H1 (cell line): ENCODE measurements at regions not wholly inside any gene's neighbourhood (a gene's known extent, or its start where the extent isn't known, plus 50 kb on each side); places are given as distances from the start of the nearest gene placed in this dataset.

Experiments used
- CTCF ChIA-PET: fragments of 300-600 bp; sonication (Branson Sonifier 250); formaldehyde crosslinking; loops from one replicate; lab custom pipeline; 2021; ENCODE audit not compliant: partially characterized antibody; lab: Charles Lee
- POLR2A ChIA-PET: fragments of 300-600 bp; sonication (Branson Sonifier 250); formaldehyde crosslinking; loops from one replicate; lab custom pipeline; 2021; ENCODE audit warnings: inconsistent platforms; ENCODE audit not compliant: partially characterized antibody; lab: Charles Lee
- DNase-seq, 2 experiments: peaks; one replicate each; pipeline versions ENCODE4 v3.0.0 to v3.0.0-alpha.2; 2010 to 2022; ENCODE audit warnings: low spot score in 2 of 2, low read depth in 1 of 2, mixed read lengths in 1 of 2
- FAIRE-seq: peaks from 2 replicates; lab custom pipeline; 2011; peaks lifted over from hg19 to GRCh38; lab: Jason Lieb, UNC
- H2AFZ ChIP-seq: 2 replicates; pipeline ENCODE4 v1.8.1; 2012; ENCODE audit warnings: low read length, inconsistent platforms
- H2AK5ac ChIP-seq: 2 replicates; pipeline ENCODE4 v1.6.1; 2013; ENCODE audit warnings: low read depth, low read length
- H2BK120ac ChIP-seq: replicated peaks from 2 replicates; pipeline ENCODE3; 2013; ENCODE audit warnings: low read depth, low read length, inconsistent platforms
- H2BK12ac ChIP-seq: 2 replicates; pipeline ENCODE4 v1.6.1; 2013; ENCODE audit warnings: low read depth, low read length
- H2BK15ac ChIP-seq: 2 replicates; pipeline ENCODE4 v1.6.1; 2013; ENCODE audit warnings: low read length
- H2BK20ac ChIP-seq: 2 replicates; pipeline ENCODE4 v1.6.1; 2013; ENCODE audit warnings: low read length
- H2BK5ac ChIP-seq: 2 replicates; pipeline ENCODE4 v1.6.1; 2013; ENCODE audit warnings: low read depth, low read length
- H3K14ac ChIP-seq: 2 replicates; pipeline ENCODE4 v1.6.1; 2013; ENCODE audit warnings: inconsistent platforms; ENCODE audit not compliant: insufficient read length
- H3K18ac ChIP-seq: 2 replicates; pipeline ENCODE4 v1.6.1; 2013; ENCODE audit warnings: low read length; ENCODE audit errors: extremely low read depth
- H3K23ac ChIP-seq: 2 replicates; pipeline ENCODE4 v1.6.1; 2013; ENCODE audit warnings: inconsistent platforms; ENCODE audit not compliant: insufficient read length
- H3K23me2 ChIP-seq: 2 replicates; pipeline ENCODE4 v1.6.1; 2013; ENCODE audit warnings: low read depth, low read length
- H3K27ac ChIP-seq: 2 replicates; pipeline ENCODE4 v1.6.1; 2011; ENCODE audit warnings: low read depth, low read length, inconsistent platforms
- H3K27me3 ChIP-seq, 4 experiments: replicated peaks in 1 of 4; 1 replicate in 1 of 4; 2 replicates in 3 of 4; pipeline versions ENCODE4 v1.6.1 to v1.8.1; 2011 to 2013; ENCODE audit warnings: low read length in 3 of 4, mild to moderate bottlenecking in 3 of 4, inconsistent platforms in 2 of 4, mixed read lengths in 2 of 4, moderate library complexity in 1 of 4; ENCODE audit not compliant: control insufficient read depth in 3 of 4, insufficient read depth in 3 of 4; ENCODE audit errors: extremely low read depth in 1 of 4
- H3K36me3 ChIP-seq, 4 experiments: 2 replicates each; pipeline versions ENCODE4 v1.6.1 to v1.8.1; 2011 to 2013; ENCODE audit warnings: mild to moderate bottlenecking in 4 of 4, low read length in 3 of 4, moderate library complexity in 2 of 4, control low read depth in 1 of 4, inconsistent platforms in 1 of 4; ENCODE audit not compliant: insufficient read depth in 4 of 4, control insufficient read depth in 2 of 4
- H3K4ac ChIP-seq: replicated peaks from 2 replicates; pipeline ENCODE3; 2013; ENCODE audit warnings: low read length, low read depth, mixed read lengths, inconsistent platforms; ENCODE audit not compliant: insufficient read length
- H3K4me1 ChIP-seq, 4 experiments: replicated peaks in 1 of 4; 1 replicate in 1 of 4; 2 replicates in 3 of 4; pipeline versions ENCODE4 v1.6.1 to v1.8.1; 2011 to 2013; ENCODE audit warnings: low read length in 3 of 4, inconsistent platforms in 2 of 4, mixed read lengths in 1 of 4; ENCODE audit not compliant: insufficient read depth in 4 of 4, control insufficient read depth in 3 of 4
- H3K4me2 ChIP-seq, 2 experiments: 2 replicates each; pipeline versions ENCODE4 v1.6.1 to v1.8.1; 2011 to 2013; ENCODE audit warnings: low read depth in 2 of 2, low read length in 2 of 2, control low read depth in 1 of 2, inconsistent platforms in 1 of 2, mild to moderate bottlenecking in 1 of 2; ENCODE audit not compliant: insufficient read depth in 1 of 2
- H3K4me3 ChIP-seq, 4 experiments: fragments of 200-600, 300-600 bp in 1 of 4; sonication (generic), shearing (Covaris generic), sonication (Bioruptor Twin) in 1 of 4; 2 replicates each; pipeline versions ENCODE4 v1.5.1 to v1.8.1; 2011 to 2016; ENCODE audit warnings: low read length in 4 of 4, low read depth in 3 of 4, control low read depth in 2 of 4, inconsistent platforms in 2 of 4, mild to moderate bottlenecking in 2 of 4, mixed read lengths in 1 of 4, moderate library complexity in 1 of 4; ENCODE audit not compliant: insufficient read depth in 2 of 4; ENCODE audit errors: extremely low read depth in 1 of 4
- H3K56ac ChIP-seq: replicated peaks from 2 replicates; pipeline ENCODE3; 2013; ENCODE audit warnings: low read depth, mild to moderate bottlenecking, mixed read lengths, low read length, inconsistent platforms; ENCODE audit not compliant: insufficient read length
- H3K79me1 ChIP-seq: 2 replicates; pipeline ENCODE4 v1.6.1; 2013; ENCODE audit warnings: low read depth, low read length, control low read depth
- H3K79me2 ChIP-seq, 2 experiments: 2 replicates each; pipeline versions ENCODE4 v1.6.1 to v1.8.1; 2012 to 2013; ENCODE audit warnings: low read length in 2 of 2, mild to moderate bottlenecking in 2 of 2, inconsistent platforms in 1 of 2; ENCODE audit not compliant: insufficient read depth in 2 of 2, control insufficient read depth in 1 of 2
- H3K9ac ChIP-seq, 4 experiments: replicated peaks in 1 of 4; 1 replicate in 1 of 4; 2 replicates in 3 of 4; pipeline versions ENCODE4 v1.6.1 to v1.8.1; 2011 to 2013; ENCODE audit warnings: low read depth in 3 of 4, low read length in 3 of 4, control low read depth in 2 of 4, mild to moderate bottlenecking in 2 of 4, moderate library complexity in 2 of 4, inconsistent platforms in 1 of 4; ENCODE audit errors: extremely low read depth in 1 of 4
- H3K9me3 ChIP-seq, 2 experiments: 2 replicates each; pipeline versions ENCODE4 v1.6.1 to v1.8.1; 2012 to 2013; ENCODE audit warnings: mild to moderate bottlenecking in 2 of 2, moderate library complexity in 2 of 2, control low read depth in 1 of 2, inconsistent platforms in 1 of 2, low read depth in 1 of 2, low read length in 1 of 2, mixed read lengths in 1 of 2; ENCODE audit not compliant: insufficient read depth in 2 of 2
- H4K20me1 ChIP-seq, 2 experiments: replicated peaks in 1 of 2; 2 replicates each; pipeline versions ENCODE3 to v1.8.1; 2011 to 2013; ENCODE audit warnings: inconsistent platforms in 2 of 2, low read length in 2 of 2, mild to moderate bottlenecking in 1 of 2; ENCODE audit not compliant: insufficient read depth in 2 of 2, control insufficient read depth in 1 of 2
- H4K5ac ChIP-seq: 2 replicates; pipeline ENCODE4 v1.6.1; 2013; ENCODE audit warnings: low read length, low read depth, mixed read lengths, inconsistent platforms; ENCODE audit not compliant: insufficient read length
- H4K8ac ChIP-seq: 2 replicates; pipeline ENCODE4 v1.8.0; 2013; ENCODE audit warnings: mild to moderate bottlenecking, moderate library complexity, low read length, inconsistent platforms; ENCODE audit not compliant: insufficient read depth; ENCODE audit errors: extremely low read depth
- H4K91ac ChIP-seq: replicated peaks from 2 replicates; pipeline ENCODE3; 2013; ENCODE audit warnings: low read length, mixed read lengths, inconsistent platforms; ENCODE audit not compliant: insufficient read length
- GTF2F1 ChIP-seq: IDR thresholded peaks from 2 replicates; pipeline ENCODE4 v1.6.1; 2012; ENCODE audit warnings: low read depth, low read length, improper control_type of control experiment, borderline replicate concordance
- ZNF274 ChIP-seq: IDR thresholded peaks from 2 replicates; pipeline ENCODE4 v1.7.0; 2012; ENCODE audit warnings: low read length, borderline replicate concordance; ENCODE audit errors: extremely low read depth
- WGBS, 2 experiments: shearing (Covaris generic) in 1 of 2; methylation state at CpG; one replicate each; pipeline versions ENCODE4 v1.1.6 to v1.1.7; 2013 to 2015; ENCODE audit warnings: low lambda C conversion rate in 2 of 2, mixed read lengths in 2 of 2, inconsistent platforms in 1 of 2, low coverage in 1 of 2, missing lambda C conversion rate in 1 of 2; ENCODE audit not compliant: insufficient replicate concordance in 2 of 2, insufficient coverage in 1 of 2, insufficient read length in 1 of 2; ENCODE audit errors: extremely low coverage in 1 of 2, missing lambda C conversion rate in 1 of 2; 5-methylcytosine and 5-hydroxymethylcytosine counted together

GRCh38 chr2:43041173-43041591 is 185.2 kb downstream of the ZFP36L2 start:
- DNase-seq: no peak
- no peak overlapping the region for H3K4me2 ChIP-seq
- no peak overlapping the region for H3K27ac ChIP-seq
- TF ChIP-seq GTF2F1: no peak
- TF ChIP-seq ZNF274: no peak

More at GRCh38 chr2:43041173-43041591, 185.2 kb downstream of the ZFP36L2 start:
- H3K36me3 ChIP-seq: no peaks in the 10 kb centered on the region
- H2BK12ac ChIP-seq: peak overlapping the region; percentile 88; the same call in 1 of the 2 replicates
- POLR2A ChIA-PET: no interaction called here
- H4K20me1 ChIP-seq: no peaks in the 10 kb centered on the region
- no peaks in the 10 kb centered on the region for H3K79me1 ChIP-seq
- no peak overlapping the region for H3K9ac ChIP-seq
- no peaks in the 10 kb centered on the region for H3K27me3 ChIP-seq
- H3K4ac ChIP-seq: peak overlapping the region; percentile 80
- no peaks in the 10 kb centered on the region for H3K9me3 ChIP-seq
- H4K5ac ChIP-seq: no peak overlapping the region
- H4K91ac ChIP-seq: peak overlapping the region; percentile 94
- H3K79me2 ChIP-seq: no peaks in the 10 kb centered on the region
- peak overlapping the region; percentile 65; the same call in 1 of the 2 replicates for H2AK5ac ChIP-seq
- H2BK15ac ChIP-seq: peak overlapping the region; percentile 97
- no peak overlapping the region for H3K56ac ChIP-seq
- no peak overlapping the region for H3K23ac ChIP-seq
- H3K23me2 ChIP-seq: no peaks in the 10 kb centered on the region
- WGBS, 2 experiments: 84% methylated on average over 4 of the region's 4 CpGs; no CpG with 5 or more reads in 1 of the 2 experiments
- H3K14ac ChIP-seq: no peak overlapping the region
- FAIRE-seq: no peak
- no peak overlapping the region for H3K18ac ChIP-seq
- H4K8ac ChIP-seq: peak overlapping the region; percentile 51; the same call in 1 of the 2 replicates
- peak overlapping the region; percentile 89 for H2BK120ac ChIP-seq
- peaks cover 0 to 10% (median 7%) of the 10 kb centered on the region in 4 experiments; a peak in 6 of 7 replicates for H3K4me1 ChIP-seq
- CTCF ChIA-PET: interaction anchor here (0.6 to 1.8 kb wide), 6 partner anchors 9 to 183 kb away, joined by 3 to 11 read pairs (median 4); no protein-coding TSS in a partner anchor
- H2BK5ac ChIP-seq: peak overlapping the region; percentile 66; the same call in 1 of the 2 replicates
- H2BK20ac ChIP-seq: peak overlapping the region; percentile 80; the same call in 1 of the 2 replicates
- H2AFZ ChIP-seq: peak overlapping the region; percentile 81
- no peak overlapping the region for H3K4me3 ChIP-seq
